HPDE6-E6E7 (cell line): ENCODE measurements at regions not wholly inside any gene's neighbourhood (a gene's known extent, or its start where the extent isn't known, plus 50 kb on each side); places are given as distances from the start of the nearest gene placed in this dataset.
"Not testable (repeated sequence)": the region's sequence is repeated elsewhere in the genome, so short reads cannot be mapped to it uniquely, and the experiment has no call there.

Experiments used
- DNase-seq: peaks from one replicate; pipeline ENCODE4 v3.0.0; 2011; ENCODE audit warnings: missing footprints; ENCODE audit errors: extremely low spot score

DNA sequence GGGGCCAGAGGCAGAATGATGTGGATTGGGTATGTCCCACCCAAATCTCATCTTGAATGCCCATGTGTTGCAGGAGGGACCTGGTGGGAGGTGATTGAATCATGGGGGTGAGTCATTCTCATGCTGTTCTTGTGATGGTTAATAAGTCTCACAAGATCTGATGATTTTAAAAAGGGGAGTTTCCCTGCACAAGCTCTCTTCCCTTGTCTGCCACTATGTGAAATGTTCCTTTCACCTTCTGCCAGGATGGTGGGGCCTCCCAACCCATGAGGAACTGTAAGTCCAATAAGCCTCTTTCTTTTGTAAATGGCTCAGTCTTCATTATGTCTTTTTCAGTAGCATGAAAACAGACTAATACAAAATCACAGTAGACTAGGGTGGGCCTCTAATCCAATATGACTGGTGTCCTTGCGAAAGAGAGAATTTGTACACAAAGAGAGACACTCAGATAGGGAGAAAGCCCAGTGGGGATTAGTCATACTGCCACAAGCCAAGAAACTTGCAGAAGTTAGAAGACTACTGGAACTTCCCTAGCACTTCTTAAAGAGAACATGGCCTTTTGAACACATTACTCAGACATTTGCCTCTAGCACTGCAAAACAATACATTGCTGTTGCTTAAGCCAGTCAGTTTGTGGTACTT is 68.4 kb downstream of the ANXA1 start:
- DNase-seq, result peak; percentile 62

DNA sequence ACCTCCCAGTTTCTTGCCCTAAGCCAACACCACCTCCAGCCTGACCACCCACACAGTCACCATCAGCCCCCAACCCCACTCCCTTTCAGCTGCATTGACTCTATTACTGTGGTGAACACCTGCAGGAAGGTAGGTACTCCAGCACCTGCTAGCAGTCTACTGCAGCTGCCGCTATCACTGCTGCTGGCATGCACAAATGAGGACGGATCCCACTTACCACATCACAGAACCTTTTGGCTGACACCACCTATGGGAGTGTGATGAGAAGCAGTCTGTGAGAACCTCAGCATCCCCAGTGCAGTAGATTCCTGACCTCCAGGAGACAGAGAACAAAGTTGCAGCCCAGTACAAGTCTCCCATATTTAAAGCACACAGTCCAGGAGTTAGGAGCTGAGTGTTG is 71.9 kb downstream of the ANXA1 start:
- no peak for DNase-seq

DNA sequence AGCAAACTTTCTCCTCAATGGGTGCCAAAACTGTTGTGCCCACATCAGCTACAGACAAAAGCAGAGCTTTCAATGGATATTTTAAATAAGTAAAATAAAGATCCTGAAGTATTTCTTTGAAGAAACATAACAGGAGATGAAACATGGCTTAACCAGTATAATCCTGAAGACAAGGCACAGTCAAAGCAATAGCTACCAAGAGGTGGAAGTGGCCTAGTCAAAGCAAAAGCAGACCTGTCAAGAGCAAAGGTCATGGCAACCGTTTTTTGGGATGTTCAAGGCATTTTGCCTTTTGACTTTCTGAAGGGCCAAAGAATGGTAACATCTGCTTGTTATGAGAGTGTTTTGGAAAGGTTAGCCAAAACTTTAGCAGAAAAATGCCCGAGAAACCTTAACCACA is 77.9 kb downstream of the ANXA1 start:
- no peak for DNase-seq

DNA sequence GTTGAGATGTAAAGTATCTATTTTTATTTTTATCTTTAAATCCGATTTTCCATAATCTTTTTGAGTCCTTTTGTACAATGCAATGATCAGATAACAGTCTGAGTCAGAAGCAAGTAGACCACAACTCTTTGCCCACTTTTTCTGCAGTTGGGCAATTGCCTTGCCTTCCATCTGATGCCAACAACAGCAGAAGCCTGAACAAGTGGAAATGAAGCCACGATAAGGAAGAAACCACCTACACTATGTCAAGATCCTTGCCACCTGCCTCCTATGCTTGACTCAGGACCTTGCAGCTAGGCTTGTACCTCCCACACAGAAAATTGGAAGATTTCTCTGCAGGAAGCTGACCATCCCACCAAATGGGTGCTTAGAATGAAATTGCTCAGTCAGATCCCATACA is 78.6 kb downstream of the ANXA1 start:
- no peak for DNase-seq

DNA sequence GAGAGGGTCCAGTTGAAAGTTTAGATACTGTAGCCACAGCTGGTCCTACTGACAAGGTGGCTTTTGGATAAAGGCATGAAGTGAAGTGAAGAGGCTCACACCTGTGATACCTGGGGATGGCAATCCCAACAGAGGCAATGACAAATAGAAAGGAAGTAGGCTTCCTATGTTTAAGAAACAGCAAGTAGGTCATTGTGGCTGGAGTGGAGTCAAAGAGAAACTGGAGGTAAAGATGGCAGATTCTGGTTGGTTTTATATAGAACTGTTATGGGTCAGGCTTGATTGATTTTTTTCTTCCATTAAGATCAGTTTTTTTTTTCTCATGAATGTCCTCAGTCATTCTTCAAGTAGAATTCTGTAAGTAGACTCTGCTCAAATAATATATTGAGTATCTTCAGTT is 79.5 kb downstream of the ANXA1 start:
- no peak for DNase-seq

DNA sequence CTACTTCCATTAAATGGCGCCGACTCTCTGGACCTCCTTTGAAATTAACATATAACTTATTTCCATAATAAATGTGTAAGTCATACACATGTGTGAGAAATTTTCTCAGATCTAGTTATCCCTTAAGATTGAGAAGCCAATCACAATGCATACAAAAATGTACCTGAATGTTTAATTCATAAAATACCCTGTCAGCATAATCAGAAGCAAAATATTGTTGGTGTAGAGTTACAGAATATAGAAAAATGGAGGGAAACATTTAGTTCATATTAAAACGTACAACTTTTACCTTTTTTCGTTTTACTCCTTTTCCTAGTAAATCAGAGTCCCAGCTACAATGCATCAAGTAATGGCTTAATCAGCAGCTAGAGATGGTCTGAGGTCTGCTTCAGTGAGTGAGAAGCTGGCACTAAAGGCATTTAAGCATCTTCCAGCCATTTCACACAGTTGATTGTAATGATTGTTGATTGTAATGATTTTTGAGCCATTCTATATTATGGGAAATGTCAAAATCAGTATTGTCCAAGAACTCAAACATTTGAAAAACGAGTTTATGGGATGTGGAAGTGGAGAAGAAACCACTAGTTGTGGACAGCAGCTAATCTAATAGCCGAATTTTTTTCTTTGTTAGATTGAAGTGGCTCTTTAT is 81.8 kb downstream of the ANXA1 start:
- DNase-seq, result no peak

DNA sequence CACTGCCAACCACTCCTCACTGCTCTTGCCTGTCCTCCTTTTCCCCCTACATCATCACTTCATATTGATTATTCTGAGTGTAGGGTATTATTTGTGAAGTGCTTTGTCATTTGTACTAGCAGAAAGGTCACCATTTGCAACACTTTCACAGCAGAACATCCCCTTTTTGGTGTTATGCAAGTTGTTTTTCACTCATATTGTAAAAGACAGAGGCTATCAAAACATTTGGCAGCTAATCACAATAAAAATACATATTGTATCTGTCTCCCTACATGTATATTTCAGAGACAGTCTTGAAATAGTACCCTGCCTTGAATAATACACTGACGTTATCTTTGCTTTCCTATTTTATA is 82.3 kb downstream of the ANXA1 start:
- no peak for DNase-seq

DNA sequence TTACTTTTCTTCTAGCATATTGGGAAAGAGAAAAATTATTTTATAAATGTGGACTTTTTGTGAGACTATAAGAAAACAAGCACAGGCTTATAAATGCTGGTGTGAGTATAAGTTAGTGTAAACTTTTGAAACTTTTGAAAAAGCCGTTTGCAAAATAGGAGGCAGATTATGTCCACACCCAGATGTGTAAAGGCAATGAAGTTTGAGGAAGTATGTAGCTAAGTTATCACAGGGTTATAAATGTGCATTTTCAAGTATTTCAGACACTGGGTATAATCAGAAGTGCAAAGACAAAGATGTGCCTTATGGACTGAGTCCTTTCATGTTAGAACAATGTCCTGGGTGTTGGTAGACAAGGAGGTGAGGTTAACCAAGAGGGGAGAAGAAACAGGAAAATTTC is 85.5 kb downstream of the ANXA1 start:
- no peak for DNase-seq

DNA sequence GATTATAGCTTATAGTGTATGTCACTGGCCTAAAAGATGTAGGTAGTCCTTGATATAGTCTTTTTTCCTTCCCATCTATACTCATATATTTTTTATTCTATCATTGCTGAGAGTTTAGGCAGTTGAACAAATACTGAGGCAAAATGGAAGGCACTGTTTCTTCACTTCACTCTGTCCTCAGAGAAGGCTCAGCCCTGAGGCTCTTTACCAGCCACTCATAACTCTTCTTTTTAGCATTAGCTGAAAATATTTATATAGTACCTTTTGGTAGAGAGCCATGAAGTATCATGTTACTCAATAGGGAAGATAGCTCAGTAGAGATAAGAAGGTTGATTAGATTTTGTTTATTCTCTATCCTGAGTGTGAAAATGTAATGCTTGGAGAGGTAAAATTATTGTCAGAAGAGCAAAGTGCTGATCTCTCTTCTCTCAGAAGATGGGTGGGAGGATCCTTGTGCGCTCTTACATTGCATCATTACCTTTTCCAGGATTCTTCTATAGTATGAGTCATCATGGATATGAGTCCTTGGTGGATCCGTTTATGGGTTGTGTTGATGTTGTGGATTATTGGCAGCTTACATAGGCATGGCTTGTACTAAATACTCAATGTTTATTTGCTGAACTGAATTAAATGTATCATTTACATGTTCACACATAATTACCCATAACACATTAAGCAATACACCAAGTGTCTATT is 88.1 kb downstream of the ANXA1 start:
- no peak for DNase-seq

DNA sequence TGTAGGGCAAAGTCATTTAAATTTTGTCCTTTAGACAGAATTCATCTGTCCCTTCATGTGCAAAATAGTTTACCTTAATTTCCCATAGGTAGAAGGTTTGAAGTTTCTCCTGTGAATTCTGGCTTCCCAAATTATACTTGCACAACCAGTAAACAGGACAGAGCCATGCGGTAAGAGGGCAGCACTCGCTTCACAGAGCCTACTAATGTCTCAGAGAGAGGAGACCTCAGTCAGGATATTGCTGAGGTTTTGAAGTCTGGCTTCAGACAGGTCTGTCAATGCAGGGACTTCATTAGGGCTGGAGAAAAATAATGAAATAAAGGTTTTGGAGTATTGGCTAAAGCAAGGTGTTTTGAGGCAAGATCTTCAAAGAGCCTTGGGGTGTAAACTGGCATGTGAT is 91.4 kb downstream of the ANXA1 start:
- DNase-seq, result no peak

DNA sequence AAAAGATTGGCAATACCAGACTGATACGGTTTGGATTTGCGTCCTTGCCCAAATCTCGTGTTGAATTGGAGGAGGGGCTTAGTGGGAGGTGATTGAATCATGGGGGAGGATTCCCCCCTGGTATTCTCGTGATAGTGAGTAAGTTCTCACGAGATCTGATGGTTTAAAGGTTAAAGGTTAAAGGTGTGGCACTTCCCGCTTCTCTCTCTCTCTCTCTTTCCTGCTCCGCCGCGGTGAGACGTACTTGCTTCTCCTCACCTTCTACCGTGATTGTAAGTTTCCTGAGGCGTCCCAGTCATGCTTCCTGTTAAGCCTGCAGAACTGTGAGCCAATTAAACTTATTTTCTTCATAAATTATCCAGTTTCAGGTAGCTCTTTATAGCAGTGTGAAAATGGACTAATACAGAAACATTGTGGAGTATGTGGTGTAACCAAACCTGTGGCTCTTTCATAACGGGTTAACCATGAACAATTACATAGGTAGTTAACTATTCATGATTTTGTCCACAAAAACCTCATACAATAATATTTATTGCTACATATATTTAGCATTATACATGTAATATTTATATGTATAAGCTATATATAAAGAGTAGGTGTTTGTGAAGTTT is 107.5 kb downstream of the ANXA1 start:
- no peak for DNase-seq

DNA sequence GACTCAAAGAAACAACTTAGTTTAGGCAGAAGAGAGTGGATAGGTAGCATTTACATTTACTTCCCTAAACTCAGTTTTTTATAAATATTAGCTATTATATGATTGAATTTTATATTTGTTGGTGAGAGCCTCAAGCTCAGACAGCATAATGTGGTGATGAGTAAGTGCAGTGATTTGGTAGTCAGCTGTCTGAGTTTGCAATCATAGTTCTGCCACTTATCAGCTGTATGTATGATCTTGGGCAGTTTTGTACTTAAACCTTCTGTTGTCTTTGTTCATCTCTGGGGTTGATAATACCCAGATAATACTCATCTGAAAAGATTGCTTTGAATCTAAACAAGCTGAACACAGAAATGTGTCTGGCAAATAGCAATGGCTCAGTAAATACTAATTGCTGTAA is 108.8 kb downstream of the ANXA1 start:
- DNase-seq, result no peak

DNA sequence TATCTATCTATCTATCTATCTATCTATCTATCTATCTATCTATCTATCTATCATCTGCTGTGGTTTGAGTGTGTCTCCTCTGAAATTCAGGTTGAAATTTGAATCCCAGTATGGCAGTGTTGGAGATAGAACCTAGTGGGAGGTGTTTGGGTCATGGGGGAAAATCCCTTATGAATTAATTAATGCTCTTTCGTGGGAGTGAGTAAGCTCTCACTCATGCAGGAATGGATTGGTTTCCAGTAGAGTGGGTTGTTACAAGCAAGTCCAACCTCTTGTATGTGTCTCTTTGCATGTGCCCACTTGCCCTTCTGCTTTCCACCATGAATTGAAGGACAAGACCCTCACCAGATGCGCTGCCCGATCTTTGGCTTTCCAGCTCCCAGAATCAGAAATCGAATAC is 113.0 kb downstream of the ANXA1 start:
- no peak for DNase-seq

DNA sequence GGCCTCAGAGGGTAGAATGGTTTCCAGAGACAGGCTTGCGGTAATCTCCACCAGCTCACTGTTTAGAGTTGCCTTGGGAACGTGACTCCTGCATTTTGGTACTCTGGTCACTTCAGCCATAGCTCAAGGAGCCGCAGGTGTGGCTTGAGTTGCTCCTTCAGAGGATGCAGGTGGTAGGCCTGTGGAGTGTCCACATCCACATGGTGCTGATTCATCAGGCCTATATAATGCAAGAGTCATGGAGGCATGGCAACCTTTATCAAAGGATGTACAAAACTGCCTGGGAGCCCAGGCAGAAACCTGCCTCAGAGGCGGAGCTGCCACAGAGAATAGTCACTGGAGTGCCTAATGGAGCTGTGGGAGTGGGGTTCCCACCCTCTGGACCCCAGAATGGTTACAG is 114.2 kb downstream of the ANXA1 start:
- no peak for DNase-seq

DNA sequence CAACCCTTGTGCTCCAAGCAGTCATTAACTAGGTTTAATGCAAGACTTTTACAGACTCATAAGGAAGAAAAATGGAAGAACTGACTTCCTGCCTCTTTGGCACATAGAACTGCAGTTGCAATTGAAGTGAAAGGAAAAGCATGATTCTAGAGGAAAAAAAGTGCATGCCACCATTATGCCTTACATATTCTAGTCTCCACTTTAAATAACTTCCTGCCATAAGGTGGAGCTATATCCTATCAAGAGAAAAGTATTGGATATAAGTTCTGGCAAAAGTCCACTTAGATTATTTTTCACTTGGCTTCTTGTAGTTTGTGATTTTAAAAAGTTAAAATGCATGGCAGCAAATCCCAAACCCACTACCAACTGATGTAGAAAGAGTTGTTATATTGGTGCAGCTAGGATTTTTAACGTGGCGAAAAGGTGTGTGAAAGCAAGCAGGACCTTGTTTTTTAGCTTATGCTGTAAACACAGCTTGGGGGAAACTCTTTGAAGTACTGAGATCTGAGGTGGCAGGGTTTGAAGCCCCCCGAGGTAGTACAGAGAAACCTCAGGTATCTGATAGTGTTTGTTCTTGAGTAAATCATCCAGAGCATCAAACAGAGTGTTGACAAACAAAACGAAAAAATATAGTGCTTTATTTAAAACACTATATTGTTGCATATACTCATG is 117.9 kb downstream of the ANXA1 start:
- no peak for DNase-seq

DNA sequence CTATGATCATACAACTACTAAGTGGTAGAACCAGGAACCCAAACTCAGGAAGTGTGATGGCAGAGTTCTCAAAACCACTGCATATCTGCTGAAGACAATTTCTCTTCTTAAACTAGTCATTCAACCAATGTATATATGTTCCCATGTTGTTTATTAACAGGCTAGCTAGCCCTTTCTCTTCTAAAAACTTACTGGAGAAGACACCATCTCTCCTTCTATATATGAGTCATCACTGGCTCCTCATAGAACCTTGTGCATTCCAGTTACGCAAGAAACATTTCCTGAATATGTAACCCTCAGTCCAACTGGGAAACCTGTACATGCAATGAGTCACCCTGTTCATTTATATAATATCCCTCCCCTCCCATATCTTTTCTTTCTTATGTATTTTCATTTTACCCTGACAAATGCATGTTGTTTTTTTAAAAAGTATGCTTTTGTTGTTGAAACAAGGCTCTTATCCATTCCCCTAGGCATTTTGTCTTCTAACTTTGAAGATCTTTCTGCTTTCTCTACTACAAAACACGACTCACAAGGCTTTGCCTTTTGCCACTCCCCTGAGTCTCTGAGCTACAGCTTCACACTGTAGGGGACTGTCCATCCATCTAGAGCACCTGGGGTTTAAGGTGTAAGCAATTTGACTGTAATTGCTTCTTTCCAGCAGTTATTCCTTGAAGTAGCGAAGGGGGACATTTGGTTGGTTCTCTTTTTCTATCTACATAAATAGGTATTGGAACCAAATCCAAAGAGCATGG is 119.5 kb downstream of the ANXA1 start:
- DNase-seq, result peak; percentile 71

DNA sequence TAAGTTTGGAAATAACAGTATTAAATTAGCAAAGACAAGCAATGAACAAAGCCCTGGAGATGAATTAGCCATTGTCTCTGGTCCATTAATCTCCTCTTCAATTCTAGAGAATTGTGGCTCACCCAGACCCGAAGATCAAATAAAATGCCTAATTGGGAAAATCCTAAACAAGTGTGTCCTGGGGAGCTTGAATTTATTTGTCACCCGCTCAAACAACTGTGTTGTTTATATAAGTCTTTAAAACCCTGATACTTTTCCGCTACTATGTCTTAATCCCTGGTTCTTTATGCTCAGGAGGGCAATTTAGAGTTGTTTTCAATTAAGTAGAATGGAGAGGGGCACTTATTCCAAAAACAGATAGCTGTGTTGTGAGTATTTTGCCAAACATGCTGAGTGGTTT is 128.4 kb downstream of the ANXA1 start:
- DNase-seq, result no peak

DNA sequence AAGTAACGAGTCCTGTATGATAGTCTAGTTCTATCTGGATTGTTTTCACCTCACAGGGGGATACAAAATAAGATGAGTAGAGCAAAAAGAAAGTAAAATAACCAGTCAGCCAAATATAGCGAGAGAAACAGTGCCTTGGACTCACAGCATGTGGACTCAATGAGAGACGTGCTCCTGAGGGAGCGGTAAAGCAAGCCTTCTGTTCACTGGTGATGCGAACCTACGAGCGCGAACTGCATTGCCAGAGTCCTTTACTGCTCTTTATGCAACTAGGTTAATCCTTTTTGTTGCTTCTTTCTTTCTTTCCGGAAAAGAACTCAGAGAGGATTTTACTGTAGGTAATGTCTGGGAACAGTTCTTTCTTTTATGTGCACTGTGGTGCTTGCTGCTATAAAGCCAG is 132.7 kb downstream of the ANXA1 start:
- no peak for DNase-seq

DNA sequence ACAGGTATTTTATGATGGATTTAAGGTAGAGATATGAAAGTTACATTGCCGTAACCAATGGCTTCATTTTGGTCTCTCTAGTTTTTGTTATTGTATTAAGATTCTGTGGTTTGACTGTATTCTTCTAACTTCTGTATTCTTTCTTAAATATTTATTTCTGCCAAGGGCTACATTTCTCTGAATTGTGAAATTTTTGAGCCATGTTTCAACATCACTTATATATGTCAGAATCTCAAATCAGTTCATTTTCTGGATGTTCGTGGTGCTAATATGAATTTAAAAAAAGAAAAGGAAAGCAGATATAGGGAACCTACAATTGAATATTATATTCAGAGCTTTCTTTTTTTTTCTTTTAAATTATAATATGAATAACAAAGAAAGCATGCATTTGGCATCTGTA is 142.7 kb downstream of the ANXA1 start:
- no peak for DNase-seq

DNA sequence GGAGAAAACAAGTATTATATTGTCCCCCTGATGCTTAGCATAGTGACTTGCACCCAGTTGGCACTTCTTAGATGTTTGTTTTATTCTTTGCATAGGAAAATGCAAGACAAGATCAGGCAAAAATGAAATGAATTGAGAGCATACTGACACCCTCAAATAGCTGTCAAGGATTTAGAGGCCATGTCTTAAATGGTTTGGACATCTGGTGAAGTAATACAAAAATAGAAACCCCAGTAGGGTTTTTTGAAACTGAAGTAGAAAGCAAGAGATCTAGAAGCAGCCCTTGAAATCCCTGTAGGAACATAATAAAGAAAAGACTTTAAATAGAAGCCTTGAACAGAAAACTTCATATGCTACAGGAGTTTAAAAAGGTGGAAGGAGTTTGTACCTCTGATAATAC is 174.3 kb downstream of the ANXA1 start:
- DNase-seq, result no peak

DNA sequence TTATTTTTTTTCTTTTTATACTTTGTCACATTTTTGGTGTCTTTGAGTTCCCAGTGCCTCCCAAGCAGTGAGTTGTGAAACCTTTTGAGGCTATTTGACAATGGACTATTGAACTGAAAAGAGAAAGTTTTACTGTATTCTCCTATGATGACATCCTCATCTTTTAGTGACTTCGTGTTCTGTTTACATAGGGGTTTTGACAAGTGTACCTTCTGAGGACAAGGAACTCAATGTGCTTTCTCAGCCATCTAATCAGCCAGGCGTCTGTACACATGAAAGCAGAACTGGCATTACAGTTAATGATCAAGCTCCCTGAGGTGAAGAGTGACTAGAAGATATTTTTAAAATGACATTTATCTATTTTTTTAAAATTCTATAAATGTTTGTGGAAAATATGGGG is 175.5 kb downstream of the ANXA1 start:
- DNase-seq, result no peak

DNA sequence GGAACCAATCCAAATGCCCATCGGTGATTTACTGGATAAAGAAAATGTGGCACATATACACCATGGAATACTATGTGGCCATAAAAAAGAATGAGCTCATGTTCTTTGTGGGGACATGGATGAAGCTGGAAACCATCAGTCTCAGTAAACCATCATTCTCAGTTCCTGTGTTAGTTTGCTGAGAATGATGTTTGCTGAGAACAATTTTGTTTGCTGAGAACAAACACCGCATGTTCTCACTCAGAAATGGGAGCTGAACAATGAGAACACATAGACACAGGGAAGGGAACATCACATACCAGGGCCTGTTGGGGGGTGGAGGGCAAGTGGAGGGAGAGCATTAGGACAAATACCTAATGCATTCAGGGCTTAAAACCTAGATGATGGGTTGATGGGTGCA is 185.5 kb downstream of the ANXA1 start:
- DNase-seq, result not testable (repeated sequence)
